NCI-H187 (cell line): ENCODE measurements at regions not wholly inside any gene's neighbourhood (a gene's known extent, or its start where the extent isn't known, plus 50 kb on each side); places are given as distances from the start of the nearest gene placed in this dataset.

Source experiments
- DNase-seq, 2 experiments: peaks; one replicate each; lab custom pipeline; 2025; lab: John Stamatoyannopoulos, UW

DNA sequence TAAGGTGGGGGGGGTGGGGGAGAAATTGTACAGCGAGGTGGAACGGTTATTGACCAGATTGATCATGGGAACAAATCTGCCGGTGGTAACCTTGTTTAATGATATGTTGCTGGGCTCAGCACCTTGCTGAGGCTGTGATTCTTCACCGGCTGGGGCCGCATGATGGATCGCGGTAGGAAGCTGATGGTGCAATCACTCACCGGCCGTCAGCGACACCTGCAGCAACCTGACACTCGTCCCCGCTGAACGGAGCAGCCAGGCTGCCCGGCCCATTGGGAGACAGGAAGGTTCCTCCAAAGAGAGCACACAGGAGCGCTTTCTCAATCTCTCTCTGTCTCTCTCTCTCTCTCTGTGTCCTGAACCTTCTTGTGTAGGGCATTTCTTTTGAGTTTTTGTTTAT lies 128.5 kb upstream of the RRP15 start:
- peak in 1 of 2 experiments; percentile 35 for DNase-seq

- no peak for DNase-seq
These were observed 121.7 kb upstream of the RRP15 start for GRCh38 chr1:218163371-218163770.

DNA sequence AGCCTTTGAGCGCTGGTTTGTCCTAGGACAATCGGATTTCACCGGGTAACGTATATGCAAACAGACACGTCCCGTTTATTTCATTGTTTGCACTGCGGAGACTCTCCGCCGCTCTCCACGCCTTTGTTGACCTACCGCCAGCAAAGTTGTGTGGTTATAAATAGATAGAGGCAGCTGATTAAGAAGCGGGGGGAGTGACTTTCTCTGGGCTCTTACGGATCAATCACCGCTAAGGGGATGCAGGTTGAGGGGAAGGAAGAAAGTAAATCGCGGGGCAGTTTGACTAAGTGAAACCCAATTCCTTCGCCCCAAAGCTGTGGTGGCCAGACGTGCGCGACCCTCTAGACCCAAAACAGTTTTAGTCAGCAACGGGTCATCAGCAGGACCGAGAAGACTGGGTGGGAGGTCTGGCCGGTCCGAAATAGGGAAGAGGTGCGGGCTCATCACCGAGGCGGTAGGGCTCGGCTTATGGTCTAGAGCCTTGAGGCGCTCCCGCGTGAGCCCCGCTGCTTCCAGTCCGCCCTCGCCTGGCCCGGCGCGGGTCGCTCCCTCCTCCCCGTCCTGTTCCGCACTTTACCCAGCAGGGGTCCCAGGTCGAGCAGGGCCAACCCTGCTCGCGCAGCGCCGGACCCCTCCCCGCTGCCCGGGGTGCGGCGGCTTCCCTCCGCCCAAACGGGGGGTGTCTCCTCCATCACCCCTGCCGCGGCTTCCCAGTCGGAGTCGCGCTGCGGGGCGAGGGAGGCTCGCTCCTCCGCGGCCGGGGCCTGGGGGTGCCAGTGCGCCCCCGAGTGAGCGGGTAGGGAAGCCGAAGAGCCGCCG lies 120.8 kb upstream of the RRP15 start:
- no peak for DNase-seq

GRCh38 chr1:218164930-218165700 lies 120.0 kb upstream of the RRP15 start:
- no peak for DNase-seq

- no peak for DNase-seq
These were observed 119.4 kb upstream of the RRP15 start for GRCh38 chr1:218165701-218166114.

GRCh38 chr1:218166268-218166945 lies 118.7 kb upstream of the RRP15 start:
- DNase-seq: no peak

GRCh38 chr1:218171302-218171893 lies 113.7 kb upstream of the RRP15 start:
- DNase-seq: no peak

DNA sequence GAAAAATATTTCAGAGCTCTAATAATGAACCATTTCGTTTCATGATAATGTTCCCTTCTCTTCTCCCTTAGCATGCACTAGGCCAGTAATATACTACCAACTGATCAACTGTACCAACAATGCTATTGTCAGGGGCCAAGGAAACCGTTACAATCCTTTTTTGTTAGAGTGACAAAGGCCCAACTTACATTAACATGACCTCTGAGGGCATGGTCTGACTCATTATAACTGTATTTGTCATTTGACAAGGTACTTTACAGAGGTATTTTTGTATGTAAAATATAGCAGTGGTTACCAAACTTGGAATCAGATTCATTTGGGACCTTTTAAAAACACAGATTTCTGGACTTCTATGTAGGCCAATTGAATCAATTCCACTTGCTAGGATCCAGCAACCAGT lies 102.6 kb upstream of the RRP15 start:
- no peak for DNase-seq

GRCh38 chr1:218200979-218201378 lies 84.1 kb upstream of the RRP15 start:
- no peak for DNase-seq

GRCh38 chr1:218201601-218202000 lies 83.5 kb upstream of the RRP15 start:
- no peak for DNase-seq

- no peak for DNase-seq
These were observed 79.4 kb upstream of the RRP15 start for GRCh38 chr1:218205721-218206120.

DNA sequence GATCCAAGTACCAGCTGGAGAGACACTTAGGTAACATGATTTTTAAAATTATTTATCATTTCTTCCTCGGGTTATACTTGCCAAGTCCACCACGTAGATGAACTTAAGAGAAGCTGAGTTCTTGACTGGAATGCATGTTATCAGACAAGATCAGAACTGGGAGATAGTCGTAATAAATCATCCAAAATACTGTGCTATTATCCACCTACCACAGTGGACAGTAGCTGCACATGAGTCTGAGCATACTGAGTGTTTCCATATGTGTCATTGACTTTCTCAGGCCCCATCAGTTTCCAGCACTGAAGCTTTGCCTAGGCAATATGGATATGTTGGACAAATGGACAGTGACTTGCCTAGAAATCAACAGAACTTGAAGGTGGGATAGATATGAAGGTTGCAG lies 77.9 kb upstream of the RRP15 start:
- DNase-seq: no peak

DNA sequence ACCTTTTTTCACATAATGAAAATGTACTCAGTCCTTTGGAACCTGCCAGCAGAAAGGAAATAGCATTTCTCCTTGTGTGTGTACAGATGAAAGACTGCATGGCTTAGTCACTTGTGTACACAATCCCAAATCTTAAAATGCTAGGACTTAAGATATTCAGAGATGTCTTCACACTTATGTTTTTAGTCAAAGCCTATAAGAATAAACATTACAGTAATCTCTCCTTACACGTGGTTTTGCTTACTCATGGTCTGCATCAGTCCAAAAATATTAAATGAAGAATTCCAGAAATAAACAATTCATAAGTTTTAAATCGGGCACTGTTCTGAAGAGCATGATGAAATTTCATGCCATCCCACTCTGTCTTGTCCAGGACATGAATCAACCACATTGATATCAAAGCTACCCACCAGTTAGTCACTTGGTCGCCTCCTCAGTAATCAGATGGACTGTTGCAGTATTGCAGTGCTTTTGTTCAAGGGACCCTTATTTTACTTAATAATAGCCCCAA lies 75.7 kb upstream of the RRP15 start:
- DNase-seq: no peak

GRCh38 chr1:218211241-218211640 lies 73.9 kb upstream of the RRP15 start:
- DNase-seq: no peak

GRCh38 chr1:218217040-218217439 lies 68.1 kb upstream of the RRP15 start:
- no peak for DNase-seq

DNA sequence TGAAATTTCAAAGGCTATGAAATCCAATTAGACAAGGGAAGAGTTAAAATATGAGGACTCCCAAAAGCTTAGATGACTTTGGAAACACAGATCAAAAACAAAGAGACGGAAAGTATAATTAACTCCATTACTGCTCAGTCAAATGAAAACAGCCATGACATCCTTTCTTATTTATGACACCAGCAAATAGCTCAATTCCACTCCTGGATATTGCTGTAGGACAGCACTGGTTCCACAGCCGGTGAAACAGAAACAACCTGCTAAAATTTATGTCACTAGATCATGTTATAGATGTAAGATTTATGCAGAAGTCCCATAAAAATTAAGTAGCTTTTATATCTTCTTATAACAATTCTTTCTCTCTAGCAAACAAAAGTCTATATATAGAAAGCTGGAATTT lies 65.6 kb upstream of the RRP15 start:
- DNase-seq: no peak

DNA sequence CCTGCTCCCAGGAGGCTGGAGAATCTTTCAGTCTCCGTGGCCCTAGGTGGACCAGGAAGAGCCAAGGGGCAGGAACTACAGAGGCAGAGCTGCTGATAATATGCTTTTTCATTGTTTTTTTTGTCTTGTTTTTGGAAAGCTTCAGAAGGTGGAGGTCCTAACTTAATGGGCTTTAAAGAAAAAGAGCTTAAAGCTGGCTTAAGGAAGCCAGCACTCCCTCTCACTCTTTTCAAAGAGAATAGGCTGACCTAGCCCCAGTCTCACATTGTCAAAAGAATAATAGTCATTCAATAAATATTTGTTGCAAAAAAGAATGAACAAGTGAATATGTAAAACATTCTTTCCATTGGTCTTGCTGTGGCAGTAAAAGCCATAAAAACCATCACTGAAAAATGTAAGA lies 61.0 kb upstream of the RRP15 start:
- no peak for DNase-seq

GRCh38 chr1:218226005-218226404 lies 59.1 kb upstream of the RRP15 start:
- DNase-seq: no peak
